OCI-LY7 (cell line): ENCODE measurements at regions not wholly inside any gene's neighbourhood (a gene's known extent, or its start where the extent isn't known, plus 50 kb on each side); places are given as distances from the start of the nearest gene placed in this dataset.

Source experiments
- BruUV-seq: library from RNA; stranded (reverse); fragments of 400-500 nt; replicated peaks from 2 replicates; lab custom pipeline; 2021; lab: Mats Ljungman, UMichigan
- CTCF ChIA-PET: fragments of 300-600 bp; sonication (Branson Sonifier 250); formaldehyde crosslinking; loops from one replicate; lab custom pipeline; 2022; ENCODE audit warnings: antibody characterized with exemption; ENCODE audit not compliant: unreplicated experiment; lab: Charles Lee
- POLR2A ChIA-PET: fragments of 300-600 bp; sonication (Branson Sonifier 250); formaldehyde crosslinking; loops from one replicate; lab custom pipeline; 2022; ENCODE audit warnings: antibody characterized with exemption; lab: Charles Lee
- DNase-seq: peaks from one replicate; pipeline ENCODE4 v3.0.0-alpha.2; 2015; ENCODE audit warnings: low spot score
- H2AFZ ChIP-seq: fragments of 200-600 bp; sonication (generic), shearing (Covaris generic); 2 replicates; pipeline ENCODE4 v1.6.1; 2014; ENCODE audit warnings: mild to moderate bottlenecking, antibody characterized with exemption, low read length, moderate library complexity
- H3K27ac ChIP-seq: fragments of 200-600 bp; sonication (generic); 2 replicates; pipeline ENCODE4 v1.5.1; 2014; ENCODE audit warnings: mixed run types, low read depth, mild to moderate bottlenecking, moderate library complexity, low read length, inconsistent platforms; ENCODE audit not compliant: poor library complexity, severe bottlenecking
- H3K36me3 ChIP-seq: fragments of 200-600 bp; sonication (generic); 2 replicates; pipeline ENCODE4 v1.6.1; 2014; ENCODE audit warnings: mild to moderate bottlenecking, antibody characterized with exemption, low read length, moderate library complexity, mixed read lengths; ENCODE audit not compliant: insufficient read depth
- H3K4me1 ChIP-seq: fragments of 200-600 bp; sonication (generic); 2 replicates; pipeline ENCODE4 v1.5.1; 2014; ENCODE audit warnings: mild to moderate bottlenecking, low read length; ENCODE audit not compliant: insufficient read depth, poor library complexity, severe bottlenecking
- H3K4me2 ChIP-seq: fragments of 200-600 bp; sonication (generic); 2 replicates; pipeline ENCODE4 v1.6.1; 2014; ENCODE audit warnings: mild to moderate bottlenecking, low read length
- H3K4me3 ChIP-seq: fragments of 200-600 bp; sonication (generic); 2 replicates; pipeline ENCODE4 v1.5.1; 2014; ENCODE audit warnings: mild to moderate bottlenecking, low read depth, low read length; ENCODE audit not compliant: poor library complexity, severe bottlenecking
- H3K79me2 ChIP-seq: fragments of 200-600 bp; sonication (generic); 2 replicates; pipeline ENCODE4 v1.6.1; 2016; ENCODE audit warnings: low read depth, mild to moderate bottlenecking, low read length, moderate library complexity, mixed read lengths; ENCODE audit not compliant: insufficient read depth
- H3K9me2 ChIP-seq: fragments of 200-600 bp; sonication (generic); 2 replicates; pipeline ENCODE4 v1.6.1; 2016; ENCODE audit warnings: mild to moderate bottlenecking, low read length, mixed read lengths; ENCODE audit not compliant: insufficient read depth
- H3K9me3 ChIP-seq: fragments of 200-600 bp; sonication (generic); 2 replicates; pipeline ENCODE4 v1.6.1; 2014; ENCODE audit warnings: mild to moderate bottlenecking, mixed run types, low read length, mixed read lengths
- H4K20me1 ChIP-seq: fragments of 200-600 bp; sonication (generic); 2 replicates; pipeline ENCODE4 v1.6.1; 2014; ENCODE audit warnings: mild to moderate bottlenecking, antibody characterized with exemption, low read length, moderate library complexity, mixed read lengths; ENCODE audit not compliant: insufficient read depth
- CTCF ChIP-seq: fragments of 200-600 bp; sonication (generic); conservative IDR thresholded peaks from 2 replicates; pipeline ENCODE4 v1.5.1; 2014; ENCODE audit warnings: mild to moderate bottlenecking, antibody characterized with exemption, low read length, moderate library complexity, mixed read lengths
- EZH2phosphoT487 ChIP-seq: fragments of 200-600 bp; sonication (generic); IDR thresholded peaks from 2 replicates; pipeline ENCODE4 v1.6.1; 2018; ENCODE audit warnings: low read depth, borderline replicate concordance, mild to moderate bottlenecking, mixed run types, antibody characterized with exemption, low read length, moderate library complexity, mixed read lengths
- intact Hi-C: fragments of 100-400 bp; cut with micrococcal nuclease; formaldehyde crosslinking; loops from one replicate; pipeline ENCODE4 v1.10.0; 2022; ENCODE audit not compliant: unreplicated experiment

GRCh38 chr12:89994911-89995310 lies 286.3 kb upstream of the ATP2B1 start:
- H3K36me3 ChIP-seq, result no peaks in the 10 kb centered on the region; the same call in 1 of the 2 replicates
- ChIA-PET POLR2A (no interaction called here), CTCF (no interaction called here)
- H3K4me1 ChIP-seq, result peaks cover 27% of the 10 kb centered on the region
- DNase-seq, result no peak
- no peaks in the 10 kb centered on the region for H3K79me2 ChIP-seq
- intact Hi-C loops, result no loop called here
- no peaks in the 10 kb centered on the region for H3K9me2 ChIP-seq
- H3K9me3 ChIP-seq, result peaks cover 6% of the 10 kb centered on the region; the same call in 1 of the 2 replicates
- peak overlapping the region; percentile 17; the same call in 1 of the 2 replicates for H2AFZ ChIP-seq
- BruUV-seq, result no TSS peak
- H3K4me2 ChIP-seq, result no peak overlapping the region
- H3K27ac ChIP-seq, result no peak overlapping the region
- H3K4me3 ChIP-seq, result no peak overlapping the region
- TF ChIP-seq EZH2phosphoT487 (no peak), CTCF (no peak)
- H4K20me1 ChIP-seq, result no peaks in the 10 kb centered on the region

DNA sequence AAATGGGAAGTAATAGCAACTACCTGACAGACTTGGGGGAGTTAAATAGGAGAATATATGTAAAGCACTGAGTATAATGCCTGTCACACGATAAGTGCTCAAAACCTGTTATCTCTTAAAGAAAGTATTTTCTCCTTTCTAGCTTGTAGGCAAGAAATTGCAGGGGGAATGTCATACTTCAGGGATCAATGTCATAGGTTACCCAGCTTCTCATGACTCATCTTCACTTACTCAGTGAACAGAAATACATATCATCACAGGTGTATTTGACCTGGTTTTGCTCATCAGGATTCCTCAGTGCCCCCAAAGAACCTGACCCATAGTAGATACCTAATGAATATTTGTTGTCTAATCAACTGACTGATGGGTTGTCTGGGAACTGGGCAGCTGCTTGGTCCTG lies 285.0 kb upstream of the ATP2B1 start:
- intact Hi-C loops, result no loop called here
- H3K9me3 ChIP-seq, result peaks cover 6% of the 10 kb centered on the region; the same call in 1 of the 2 replicates
- no peak overlapping the region for H3K4me3 ChIP-seq
- no peaks in the 10 kb centered on the region for H3K79me2 ChIP-seq
- CTCF ChIA-PET, result no interaction called here
- H3K4me1 ChIP-seq, result peaks cover 21% of the 10 kb centered on the region
- no peak overlapping the region for H3K4me2 ChIP-seq
- no TSS peak for BruUV-seq
- POLR2A ChIA-PET, result interaction anchor here (1.0 to 1.9 kb wide), 2 partner anchors 10 to 37 kb away, joined by 4 to 7 read pairs; no protein-coding TSS in a partner anchor
- H4K20me1 ChIP-seq, result no peaks in the 10 kb centered on the region
- TF ChIP-seq EZH2phosphoT487 (no peak), CTCF (no peak)
- H3K9me2 ChIP-seq, result no peaks in the 10 kb centered on the region
- no peaks in the 10 kb centered on the region; the same call in 1 of the 2 replicates for H3K36me3 ChIP-seq
- no peak overlapping the region for H3K27ac ChIP-seq
- H2AFZ ChIP-seq, result peak overlapping the region; percentile 79; the same call in 1 of the 2 replicates
- DNase-seq, result no peak

- intact Hi-C loops, result no loop called here
- ChIA-PET CTCF (no interaction called here), POLR2A (interaction anchor here (0.6 to 1.9 kb wide), 8 partner anchors 9 to 421 kb away, joined by 3 to 8 read pairs (median 4); no protein-coding TSS in a partner anchor)
Measured at GRCh38 chr12:89992668-89993451, 284.2 kb upstream of the ATP2B1 start.

More at GRCh38 chr12:89992668-89993451, 284.2 kb upstream of the ATP2B1 start:
- BruUV-seq, result no TSS peak
- no peaks in the 10 kb centered on the region for H3K79me2 ChIP-seq
- H3K27ac ChIP-seq, result no peak overlapping the region
- H3K9me2 ChIP-seq, result no peaks in the 10 kb centered on the region
- TF ChIP-seq EZH2phosphoT487, result no peak
- no peak for TF ChIP-seq CTCF
- peaks cover 21% of the 10 kb centered on the region for H3K4me1 ChIP-seq
- DNase-seq, result peak; percentile 11
- peaks cover 6% of the 10 kb centered on the region; the same call in 1 of the 2 replicates for H3K9me3 ChIP-seq
- H2AFZ ChIP-seq, result peak overlapping the region; percentile 79
- H3K4me2 ChIP-seq, result peak overlapping the region; percentile 28
- no peaks in the 10 kb centered on the region; the same call in 1 of the 2 replicates for H3K36me3 ChIP-seq
- H3K4me3 ChIP-seq, result no peak overlapping the region
- H4K20me1 ChIP-seq, result no peaks in the 10 kb centered on the region
